CD4-positive, alpha-beta T cell (primary cell): ENCODE measurements at regions not wholly inside any gene's neighbourhood (a gene's known extent, or its start where the extent isn't known, plus 50 kb on each side); places are given as distances from the start of the nearest gene placed in this dataset.
"Not testable (repeated sequence)": the region's sequence is repeated elsewhere in the genome, so short reads cannot be mapped to it uniquely, and the experiment has no call there.

Experiments
- ATAC-seq: fragments of 200-7000 bp; cut with Tn5 transposase; one replicate; pipeline ENCODE4 v1.10.0; 2022; ENCODE audit warnings: mild to moderate bottlenecking; ENCODE audit not compliant: poor library complexity
- CTCF ChIA-PET: fragments of 350-600 bp; sonication (Branson Sonifier 250); formaldehyde crosslinking; loops from one replicate; lab custom pipeline; 2021; ENCODE audit warnings: antibody characterized with exemption, inconsistent platforms; lab: Charles Lee
- POLR2A ChIA-PET: fragments of 350-600 bp; sonication (Branson Sonifier 250); formaldehyde crosslinking; loops from one replicate; lab custom pipeline; 2021; ENCODE audit warnings: antibody characterized with exemption, inconsistent platforms; lab: Charles Lee
- DNase-seq, 14 experiments: peaks; one replicate each; pipeline ENCODE4 v3.0.0-alpha.2; 2013 to 2020; ENCODE audit warnings: mixed read lengths in 2 of 14
- H3K27ac ChIP-seq, 2 donors: one replicate each; pipeline versions ENCODE4 v1.5.1 to v1.7.0; 2013; ENCODE audit warnings: low read length in 2 of 2, low read depth in 1 of 2, mild to moderate bottlenecking in 1 of 2
- H3K27me3 ChIP-seq, 2 experiments: 1 replicate in 1 of 2; 2 replicates in 1 of 2; pipeline versions ENCODE4 v1.6.1 to v1.7.0; 2013; ENCODE audit warnings: low read length in 2 of 2, control low read depth in 1 of 2, mild to moderate bottlenecking in 1 of 2, moderate library complexity in 1 of 2; ENCODE audit not compliant: insufficient read depth in 2 of 2, control insufficient read depth in 1 of 2
- H3K36me3 ChIP-seq: one replicate; pipeline ENCODE4 v1.6.1; 2013; ENCODE audit warnings: low read length, control low read depth; ENCODE audit not compliant: insufficient read depth
- H3K4me1 ChIP-seq: one replicate; pipeline ENCODE4 v1.6.1; 2013; ENCODE audit warnings: low read length, control low read depth; ENCODE audit not compliant: insufficient read depth
- H3K4me3 ChIP-seq: one replicate; pipeline ENCODE4 v1.5.1; 2013; ENCODE audit warnings: mild to moderate bottlenecking, low read length, moderate library complexity
- H3K9me3 ChIP-seq, 2 experiments: 1 replicate in 1 of 2; 2 replicates in 1 of 2; pipeline versions ENCODE4 v1.6.1 to v1.7.0; 2013; ENCODE audit warnings: low read length in 2 of 2, mild to moderate bottlenecking in 2 of 2, control low read depth in 1 of 2, moderate library complexity in 1 of 2; ENCODE audit not compliant: control insufficient read depth in 1 of 2, insufficient read depth in 1 of 2
- H3K27ac Mint-ChIP-seq: one replicate; pipeline ENCODE4 v1.8.0; 2020; ENCODE audit warnings: mixed read lengths
- H3K27me3 Mint-ChIP-seq: one replicate; pipeline ENCODE4 v1.8.0; 2021; ENCODE audit warnings: mixed read lengths
- H3K36me3 Mint-ChIP-seq: one replicate; pipeline ENCODE4 v1.8.0; 2021; ENCODE audit warnings: low read depth, mixed read lengths
- H3K4me1 Mint-ChIP-seq: one replicate; pipeline ENCODE4 v1.8.0; 2021; ENCODE audit warnings: low read depth, mixed read lengths
- H3K4me3 Mint-ChIP-seq: one replicate; pipeline ENCODE4 v1.8.0; 2020; ENCODE audit warnings: mild to moderate bottlenecking, mixed read lengths
- H3K9me3 Mint-ChIP-seq: one replicate; pipeline ENCODE4 v1.8.0; 2020; ENCODE audit warnings: mixed read lengths
- intact Hi-C, 2 experiments: fragments of 100-400 bp; cut with DNase I in 1 of 2; cut with micrococcal nuclease in 1 of 2; formaldehyde crosslinking; loops; one replicate each; pipeline versions ENCODE4 v1.15.1 to v1.9.0; 2023 to 2025; cut with DNase I, micrococcal nuclease
- TF ChIP-seq, protein P1 (sequence below): fragments of 200-600 bp; IDR thresholded peaks from one replicate; pipeline ENCODE4 v1.8.0; 2022; ENCODE audit warnings: antibody characterized with exemption, mild to moderate bottlenecking

DNA sequence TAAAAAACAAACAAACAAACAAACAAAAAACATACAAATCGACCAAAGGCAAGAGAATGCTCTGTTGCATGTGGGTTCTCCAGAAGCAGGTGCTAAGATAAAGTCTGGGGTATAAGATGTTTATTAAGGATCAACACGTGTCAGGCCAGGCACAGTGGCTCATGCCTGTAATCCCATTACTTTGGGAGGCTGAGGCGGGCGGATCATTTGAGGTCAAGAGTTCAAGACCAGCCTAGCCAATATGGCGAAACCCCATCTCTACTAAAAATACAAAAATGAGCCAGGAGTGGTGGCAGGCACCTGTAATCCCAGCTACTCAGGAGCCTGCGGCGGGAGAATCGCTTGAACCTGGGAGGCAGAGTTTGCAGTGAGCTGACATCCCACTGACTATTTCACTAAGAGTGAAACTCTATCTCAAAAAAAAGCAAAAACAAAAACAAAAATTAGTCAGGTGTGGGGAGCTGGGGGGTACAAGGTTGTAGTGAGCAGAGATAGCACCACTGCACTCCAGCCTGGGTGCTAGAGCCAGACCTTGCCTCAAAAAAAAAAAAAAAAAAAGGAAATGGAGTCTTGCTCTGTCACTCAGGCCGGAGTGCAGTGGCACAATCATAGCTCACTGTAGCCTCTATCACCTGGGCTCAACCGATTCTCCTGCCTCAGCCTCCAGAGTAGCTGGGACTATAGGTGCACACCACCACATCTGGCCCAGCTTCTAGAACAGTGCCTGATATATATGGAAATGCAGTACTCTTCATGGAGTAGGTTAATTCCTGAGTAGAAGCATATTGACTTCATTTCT is 86.8 kb upstream of the JARID2 start:
- Histone ChIP-seq H3K27ac (no peak overlapping the region), H3K4me3 (no peak overlapping the region), H3K36me3 (no peaks in the 10 kb centered on the region), H3K27me3 (no peaks in the 10 kb centered on the region), H3K9me3 (no peaks in the 10 kb centered on the region), H3K4me1 (no peaks in the 10 kb centered on the region)
- Mint-ChIP-seq H3K9me3 (no peaks in the 10 kb centered on the region), H3K4me1 (no peaks in the 10 kb centered on the region), H3K27me3 (no peaks in the 10 kb centered on the region), H3K36me3 (no peaks in the 10 kb centered on the region), H3K27ac (no peak overlapping the region), H3K4me3 (no peak overlapping the region)
- POLR2A ChIA-PET, result no interaction called here
- intact Hi-C loops, result no loop called here
- CTCF ChIA-PET, result no interaction called here
- ATAC-seq, result no peak
- TF ChIP-seq, protein P1, sequence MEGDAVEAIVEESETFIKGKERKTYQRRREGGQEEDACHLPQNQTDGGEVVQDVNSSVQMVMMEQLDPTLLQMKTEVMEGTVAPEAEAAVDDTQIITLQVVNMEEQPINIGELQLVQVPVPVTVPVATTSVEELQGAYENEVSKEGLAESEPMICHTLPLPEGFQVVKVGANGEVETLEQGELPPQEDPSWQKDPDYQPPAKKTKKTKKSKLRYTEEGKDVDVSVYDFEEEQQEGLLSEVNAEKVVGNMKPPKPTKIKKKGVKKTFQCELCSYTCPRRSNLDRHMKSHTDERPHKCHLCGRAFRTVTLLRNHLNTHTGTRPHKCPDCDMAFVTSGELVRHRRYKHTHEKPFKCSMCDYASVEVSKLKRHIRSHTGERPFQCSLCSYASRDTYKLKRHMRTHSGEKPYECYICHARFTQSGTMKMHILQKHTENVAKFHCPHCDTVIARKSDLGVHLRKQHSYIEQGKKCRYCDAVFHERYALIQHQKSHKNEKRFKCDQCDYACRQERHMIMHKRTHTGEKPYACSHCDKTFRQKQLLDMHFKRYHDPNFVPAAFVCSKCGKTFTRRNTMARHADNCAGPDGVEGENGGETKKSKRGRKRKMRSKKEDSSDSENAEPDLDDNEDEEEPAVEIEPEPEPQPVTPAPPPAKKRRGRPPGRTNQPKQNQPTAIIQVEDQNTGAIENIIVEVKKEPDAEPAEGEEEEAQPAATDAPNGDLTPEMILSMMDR, result no peak
- DNase-seq, result no peak

DNA sequence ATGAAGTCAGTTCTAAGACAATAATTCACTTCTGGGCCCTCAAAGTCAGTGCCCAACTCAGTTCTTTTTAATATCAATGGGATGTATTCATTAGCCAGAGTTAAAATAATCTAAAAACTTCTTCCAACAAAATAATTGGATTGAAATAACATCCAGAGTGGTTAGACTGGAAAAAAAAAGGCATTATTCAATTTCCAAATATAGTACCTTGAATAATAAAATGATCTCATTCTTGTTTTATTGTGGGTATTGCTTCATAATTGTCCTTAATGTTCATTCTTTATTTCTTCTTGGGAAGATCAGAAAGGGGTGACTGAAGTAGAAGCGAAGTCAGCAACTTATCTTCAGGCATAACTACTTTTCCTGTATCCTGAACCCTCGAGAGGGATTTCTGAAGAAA is 85.1 kb upstream of the JARID2 start:
- H3K9me3 Mint-ChIP-seq, result no peaks in the 10 kb centered on the region
- no peaks in the 10 kb centered on the region for H3K36me3 Mint-ChIP-seq
- no peak overlapping the region for H3K27ac Mint-ChIP-seq
- ChIA-PET CTCF (no interaction called here), POLR2A (no interaction called here)
- no peaks in the 10 kb centered on the region for H3K27me3 Mint-ChIP-seq
- intact Hi-C loops, result no loop called here
- Histone ChIP-seq H3K36me3 (no peaks in the 10 kb centered on the region), H3K4me1 (no peaks in the 10 kb centered on the region), H3K9me3 (no peaks in the 10 kb centered on the region), H3K27me3 (no peaks in the 10 kb centered on the region), H3K4me3 (no peak overlapping the region), H3K27ac (no peak overlapping the region)
- no peaks in the 10 kb centered on the region for H3K4me1 Mint-ChIP-seq
- TF ChIP-seq, protein P1, result no peak
- ATAC-seq (no peak), DNase-seq (no peak)
- no peak overlapping the region for H3K4me3 Mint-ChIP-seq

DNA sequence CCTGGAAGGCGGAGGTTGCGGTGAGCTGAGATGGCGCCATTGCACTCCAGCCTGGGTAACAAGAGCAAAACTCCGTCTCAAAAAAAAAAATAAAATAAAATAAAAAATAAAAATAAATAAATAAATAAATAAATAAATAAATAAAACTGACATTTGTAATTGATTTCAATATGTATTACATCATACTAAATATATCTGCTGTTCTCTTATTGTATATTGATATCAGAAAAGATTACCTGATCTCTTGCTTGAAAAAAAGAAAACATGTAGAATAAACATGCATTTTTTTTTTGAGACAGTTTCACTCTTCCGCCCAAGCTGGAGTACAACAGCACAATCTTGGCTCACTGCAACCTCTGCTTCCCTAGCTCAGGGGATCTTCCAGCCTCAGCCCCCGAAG is 81.0 kb upstream of the JARID2 start:
- H3K4me3 ChIP-seq, H3K27me3 ChIP-seq, DNase-seq, H3K4me1 Mint-ChIP-seq, intact Hi-C loops, POLR2A ChIA-PET, H3K36me3 Mint-ChIP-seq, H3K9me3 ChIP-seq, H3K27ac Mint-ChIP-seq, H3K36me3 ChIP-seq, H3K27ac ChIP-seq, H3K27me3 Mint-ChIP-seq, H3K4me1 ChIP-seq, ATAC-seq, H3K4me3 Mint-ChIP-seq, H3K9me3 Mint-ChIP-seq: not testable (repeated sequence)
- CTCF ChIA-PET, result interaction anchor here (0.6 kb wide), 1 partner anchor 264 kb away, joined by 4 read pairs; no protein-coding TSS in a partner anchor

DNA sequence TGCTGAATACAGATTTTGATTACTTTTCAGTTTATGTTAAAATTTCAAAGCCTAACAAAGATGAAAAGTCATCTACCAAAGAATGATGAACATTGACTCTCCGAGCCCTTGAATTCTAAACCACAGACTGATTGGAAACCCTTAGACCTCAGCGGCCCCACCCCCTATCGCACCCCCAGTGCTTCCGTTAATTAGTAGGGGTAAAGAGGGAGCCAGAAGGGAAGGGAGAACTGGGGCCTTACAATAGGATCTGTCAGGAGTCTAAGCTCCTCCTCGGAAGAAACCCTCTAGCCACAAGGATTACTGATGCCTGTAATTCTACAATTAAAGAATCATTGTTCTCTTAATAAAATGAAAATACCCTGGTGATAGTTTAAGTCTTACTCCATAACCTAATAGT is 79.7 kb upstream of the JARID2 start:
- Mint-ChIP-seq H3K27ac (no peak overlapping the region), H3K4me3 (no peak overlapping the region), H3K9me3 (no peaks in the 10 kb centered on the region), H3K36me3 (no peaks in the 10 kb centered on the region), H3K27me3 (no peaks in the 10 kb centered on the region), H3K4me1 (no peaks in the 10 kb centered on the region)
- H3K27me3 ChIP-seq, result no peaks in the 10 kb centered on the region
- intact Hi-C loops, result no loop called here
- TF ChIP-seq, protein P1, result no peak
- no peaks in the 10 kb centered on the region for H3K9me3 ChIP-seq
- POLR2A ChIA-PET, result no interaction called here
- no peaks in the 10 kb centered on the region for H3K36me3 ChIP-seq
- CTCF ChIA-PET, result no interaction called here
- no peak overlapping the region for H3K4me3 ChIP-seq
- H3K27ac ChIP-seq, result no peak overlapping the region
- no peak for ATAC-seq
- H3K4me1 ChIP-seq, result no peaks in the 10 kb centered on the region
- DNase-seq, result no peak
